ENCODE measurements at regions not wholly inside any gene's neighbourhood (a gene's known extent, or its start where the extent isn't known, plus 50 kb on each side); places are given as distances from the start of the nearest gene placed in this dataset.

DNA sequence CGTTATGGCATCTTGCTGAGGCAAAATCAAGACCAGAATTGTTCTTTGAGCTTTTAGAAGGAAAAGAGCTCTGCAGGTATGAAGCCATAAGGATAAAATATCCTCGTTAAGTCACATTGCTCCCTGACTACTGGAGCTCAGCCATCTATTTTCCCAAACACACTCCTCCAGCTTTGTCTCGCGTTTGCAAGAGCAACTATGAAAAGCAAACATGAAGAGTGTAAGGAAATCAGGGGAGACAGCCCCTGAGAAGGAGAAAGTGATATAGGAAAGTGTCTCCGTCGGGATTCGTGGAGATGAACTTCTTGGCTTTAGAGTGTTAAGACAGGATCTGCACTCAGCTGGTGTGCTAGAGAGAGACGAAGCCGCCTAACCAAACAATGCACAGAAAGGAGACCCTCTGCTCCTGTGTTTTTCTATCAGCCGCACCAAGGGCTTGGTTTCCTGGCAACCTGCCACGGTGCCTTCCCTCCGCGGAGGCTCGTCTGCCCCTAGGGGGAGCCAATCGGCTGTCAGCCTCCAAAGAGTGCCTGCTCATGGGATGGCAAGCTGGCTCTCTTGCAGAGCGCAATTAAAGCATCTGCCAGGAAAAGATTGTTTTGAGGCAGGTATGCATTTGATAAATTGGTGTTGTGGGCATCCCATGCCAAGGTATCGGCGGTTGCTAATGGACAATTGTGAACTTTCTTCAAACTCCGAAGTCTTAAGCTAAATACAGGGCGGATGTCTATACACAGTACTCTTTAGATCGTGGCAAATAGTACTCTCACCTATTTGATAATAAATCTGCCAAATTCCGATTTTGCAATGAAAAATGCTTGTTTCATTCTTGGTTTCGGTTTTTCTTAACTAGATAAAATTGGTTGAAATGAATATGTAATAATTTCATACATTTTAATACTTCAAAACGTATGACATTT is 603.2 kb downstream of the RNF144B start:
- in situ Hi-C loops (cut with HindIII; ENCODE audit: low sequenced_read_pairs), result no loop called here

DNA sequence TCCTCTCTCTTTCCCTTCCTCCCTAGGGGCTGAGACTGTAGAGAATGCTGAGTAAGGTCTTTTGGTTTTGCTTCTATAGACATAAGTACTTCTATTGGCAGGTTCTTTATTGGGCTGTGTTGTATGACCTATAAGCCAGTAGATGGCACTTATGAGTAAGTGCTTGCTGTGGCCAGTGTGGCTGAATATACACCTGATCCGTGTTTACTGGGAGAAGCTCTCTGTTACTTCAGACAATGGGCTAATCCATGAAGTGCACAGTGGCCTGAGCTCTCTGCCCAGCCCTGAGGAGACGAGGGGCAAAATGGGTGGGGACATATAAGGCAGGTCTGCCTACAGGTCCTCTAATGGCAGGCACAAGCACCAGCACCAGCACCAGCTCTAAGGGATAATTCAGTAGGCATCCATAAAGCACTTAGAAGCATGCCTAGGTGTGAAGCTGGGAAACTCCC is 610.3 kb downstream of the RNF144B start:
- in situ Hi-C loops (cut with HindIII; ENCODE audit: low sequenced_read_pairs), result no loop called here
- peak; percentile 36 for DNase-seq (ENCODE audit: low spot score)

More for the DNA sequence above, 603.2 kb downstream of the RNF144B start:
- peak; percentile 31 for DNase-seq (ENCODE audit: low spot score)

DNA sequence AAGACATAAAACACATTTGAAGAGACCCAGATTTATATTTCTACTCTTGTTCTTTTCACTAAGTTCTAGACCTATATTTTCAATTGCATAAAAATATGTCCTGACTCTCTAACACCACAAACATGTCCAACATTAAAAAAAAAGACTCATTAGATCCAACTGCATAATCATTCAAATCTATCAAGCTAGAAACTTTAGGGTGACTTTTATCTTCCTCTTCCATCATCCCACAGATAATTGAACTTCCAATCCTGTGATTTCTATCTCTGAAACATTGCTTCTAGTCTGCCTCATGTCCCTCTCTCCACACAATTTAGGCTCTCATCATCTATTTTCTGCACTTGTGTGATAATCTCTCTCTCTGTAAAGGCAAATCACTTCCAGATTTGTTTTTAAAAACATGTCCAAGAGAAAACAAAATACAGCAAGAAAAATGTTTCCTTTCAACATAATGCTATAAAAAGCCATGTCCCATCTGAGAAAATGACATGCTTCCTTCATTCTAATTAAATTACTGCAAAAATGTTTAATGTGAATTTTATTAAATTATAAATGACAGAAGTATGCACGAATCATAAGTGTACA is 615.9 kb downstream of the RNF144B start:
- DNase-seq (ENCODE audit: low spot score), result no peak
- in situ Hi-C loops (cut with HindIII; ENCODE audit: low sequenced_read_pairs), result no loop called here

DNA sequence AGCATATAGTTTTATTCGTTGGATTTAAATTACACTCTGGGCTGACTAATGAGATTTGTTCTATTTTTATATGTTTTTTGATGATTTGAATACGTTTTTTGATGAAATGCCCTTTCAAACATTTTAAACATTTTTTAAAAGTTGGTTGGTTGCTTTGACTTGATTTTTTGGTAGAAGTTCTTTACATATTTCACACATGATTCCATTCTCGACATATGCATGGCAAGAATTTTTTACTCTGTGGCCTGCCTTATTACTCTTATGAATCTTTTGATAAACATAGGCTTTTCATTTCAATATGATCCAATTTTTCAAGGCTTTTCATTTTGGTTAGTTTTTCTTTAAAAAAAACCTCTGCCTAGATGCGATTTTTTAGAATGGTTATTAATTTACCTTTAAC is 617.0 kb downstream of the RNF144B start:
- in situ Hi-C loops (cut with HindIII; ENCODE audit: low sequenced_read_pairs), result no loop called here
- DNase-seq (ENCODE audit: low spot score), result no peak

DNA sequence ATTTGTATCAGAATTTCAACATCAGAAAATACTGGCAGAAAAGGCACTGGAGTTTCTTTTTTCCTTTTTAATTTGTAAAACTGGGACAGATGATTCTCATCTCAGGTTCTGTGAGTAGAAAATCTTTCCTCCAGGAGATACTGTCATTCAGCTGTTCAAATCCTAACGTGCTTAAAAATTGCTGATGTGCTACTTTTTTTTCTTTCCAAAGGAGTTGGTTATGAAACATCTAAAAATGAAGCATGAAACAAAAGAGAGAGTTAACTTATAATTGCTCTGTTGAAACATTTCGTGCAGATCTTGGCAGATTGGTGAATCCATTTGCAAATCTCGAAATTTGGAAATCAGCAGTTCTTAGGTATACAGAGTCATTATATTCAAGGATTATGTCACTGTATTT is 622.6 kb downstream of the RNF144B start:
- no peak for DNase-seq (ENCODE audit: low spot score)
- in situ Hi-C loops (cut with HindIII; ENCODE audit: low sequenced_read_pairs), result no loop called here

DNA sequence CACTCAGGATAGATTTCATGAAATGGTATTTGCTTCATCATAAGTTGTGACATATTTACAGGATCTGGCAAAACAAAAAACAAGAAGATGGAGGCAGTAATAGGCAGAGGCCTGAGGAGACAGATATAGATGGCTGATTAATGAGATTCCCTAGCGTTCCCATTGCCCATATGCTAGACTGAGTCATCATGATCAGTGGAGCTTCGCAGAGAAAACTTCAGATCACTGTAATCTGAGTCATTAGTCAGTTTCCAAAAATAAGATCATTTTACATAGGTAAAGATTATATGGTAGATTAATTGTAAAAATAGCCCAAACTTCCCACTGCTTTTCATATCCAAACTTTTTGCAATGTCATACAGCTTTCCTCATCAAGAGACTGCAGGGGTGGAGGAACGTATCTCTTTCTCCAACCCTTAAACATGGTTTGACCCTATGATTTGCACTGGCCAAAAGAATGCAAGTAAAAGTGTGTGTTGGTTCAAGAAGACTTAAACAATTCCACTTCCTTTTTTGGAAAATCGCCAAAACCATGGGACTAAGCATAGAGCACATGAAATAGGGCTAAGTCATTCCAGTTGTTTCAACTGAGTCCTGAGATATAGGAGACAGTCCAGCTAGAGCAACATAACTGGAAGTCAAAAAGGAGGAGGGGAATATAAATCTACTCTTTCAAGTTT is 626.0 kb downstream of the RNF144B start:
- in situ Hi-C loops (cut with HindIII; ENCODE audit: low sequenced_read_pairs), result no loop called here
- DNase-seq (ENCODE audit: low spot score), result no peak

DNA sequence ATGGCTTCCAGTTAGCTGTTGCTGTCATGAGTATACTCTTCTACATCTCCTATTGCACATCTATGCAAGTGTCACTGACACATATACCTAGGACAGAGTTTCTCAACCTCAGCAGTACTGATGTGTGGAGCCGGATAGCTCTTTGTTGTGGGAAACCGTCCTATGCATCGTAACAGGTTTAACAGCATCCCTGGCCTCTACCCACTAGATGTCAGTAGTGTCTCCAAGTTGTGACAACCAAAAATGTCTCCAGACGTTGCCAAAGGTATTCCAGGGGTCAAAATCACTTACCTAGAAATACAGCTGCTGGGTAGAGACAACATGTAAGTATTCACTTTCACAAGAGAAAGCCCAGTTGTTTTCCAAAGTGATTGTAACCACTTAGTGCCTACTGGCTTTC is 637.6 kb downstream of the RNF144B start:
- in situ Hi-C loops (cut with HindIII; ENCODE audit: low sequenced_read_pairs), result no loop called here
- DNase-seq (ENCODE audit: low spot score), result peak; percentile 37

DNA sequence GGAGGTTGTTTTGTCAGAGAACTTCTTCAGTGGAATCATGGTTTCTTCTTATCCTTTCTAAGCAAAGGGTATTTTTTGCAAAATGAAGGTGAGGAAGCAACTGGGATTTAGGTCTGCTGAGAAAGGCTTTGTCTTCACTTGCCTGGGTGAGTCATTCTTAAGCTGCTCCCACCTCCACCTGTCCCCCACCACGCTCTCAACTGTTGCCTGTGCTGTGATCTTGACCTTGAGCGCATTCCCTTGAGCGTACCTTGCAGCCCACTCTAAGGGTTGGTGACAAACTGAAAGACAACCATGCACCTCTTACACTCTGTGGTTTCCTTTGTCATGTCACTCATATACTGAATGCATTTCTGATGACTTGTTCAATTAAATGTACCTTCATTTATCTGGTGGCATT is 641.1 kb downstream of the RNF144B start:
- no peak for DNase-seq (ENCODE audit: low spot score)
- in situ Hi-C loops (cut with HindIII; ENCODE audit: low sequenced_read_pairs), result no loop called here

DNA sequence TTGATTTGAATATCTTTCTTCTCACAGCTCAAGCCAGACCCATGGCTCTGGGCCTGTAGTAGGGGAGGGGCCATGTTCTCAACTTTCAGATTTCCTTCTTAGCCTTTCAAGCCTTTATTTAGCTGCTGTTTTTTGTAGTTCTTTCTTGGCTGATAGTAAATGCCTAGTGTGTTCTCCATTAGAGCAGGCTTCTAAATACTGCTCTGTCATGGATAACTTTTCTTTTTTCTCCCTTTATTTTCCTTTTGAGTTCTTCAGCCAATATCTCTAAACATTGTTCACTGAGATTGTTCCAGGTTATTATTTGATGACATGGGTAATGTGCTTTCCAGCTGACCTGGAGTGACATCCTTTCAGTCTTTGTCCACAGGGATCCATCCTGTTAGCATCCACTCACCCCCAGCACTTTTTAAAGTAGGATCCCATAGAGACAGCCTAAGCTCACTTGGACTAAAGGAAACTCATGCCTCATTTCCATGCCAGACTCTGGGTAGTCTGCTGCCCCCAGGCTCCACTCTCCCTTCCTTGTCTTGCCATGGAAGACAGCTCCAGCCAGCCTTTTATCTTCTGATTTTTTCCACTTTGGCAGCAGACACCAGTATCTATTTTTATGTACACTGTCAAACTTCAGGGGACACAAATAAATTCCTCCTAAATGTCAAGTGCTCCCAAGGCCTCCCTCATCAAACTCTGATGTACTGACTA is 645.6 kb downstream of the RNF144B start:
- in situ Hi-C loops (cut with HindIII; ENCODE audit: low sequenced_read_pairs), result no loop called here

DNA sequence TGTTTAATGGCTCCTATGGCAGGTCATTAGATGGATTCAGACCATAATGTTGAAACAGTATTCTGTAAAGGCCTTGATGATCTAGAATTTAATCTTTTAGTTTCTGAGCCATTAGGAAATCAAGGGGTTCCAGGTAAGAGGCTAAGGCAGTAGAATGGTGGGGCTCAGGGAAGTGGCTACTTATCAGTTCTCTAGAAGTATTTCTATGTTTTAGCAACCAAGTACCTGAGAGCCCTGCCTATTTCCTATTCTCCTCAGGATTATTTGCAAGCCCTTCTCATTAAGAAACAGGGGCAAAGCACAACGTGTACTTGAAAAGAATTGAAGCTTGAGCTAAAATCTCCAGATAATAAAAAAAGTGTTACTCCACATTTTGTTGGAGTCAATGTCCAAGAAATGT is 646.5 kb downstream of the RNF144B start:
- in situ Hi-C loops (cut with HindIII; ENCODE audit: low sequenced_read_pairs), result no loop called here

More for the DNA sequence above, 645.6 kb downstream of the RNF144B start:
- peak; percentile 23 for DNase-seq (ENCODE audit: low spot score)

DNA sequence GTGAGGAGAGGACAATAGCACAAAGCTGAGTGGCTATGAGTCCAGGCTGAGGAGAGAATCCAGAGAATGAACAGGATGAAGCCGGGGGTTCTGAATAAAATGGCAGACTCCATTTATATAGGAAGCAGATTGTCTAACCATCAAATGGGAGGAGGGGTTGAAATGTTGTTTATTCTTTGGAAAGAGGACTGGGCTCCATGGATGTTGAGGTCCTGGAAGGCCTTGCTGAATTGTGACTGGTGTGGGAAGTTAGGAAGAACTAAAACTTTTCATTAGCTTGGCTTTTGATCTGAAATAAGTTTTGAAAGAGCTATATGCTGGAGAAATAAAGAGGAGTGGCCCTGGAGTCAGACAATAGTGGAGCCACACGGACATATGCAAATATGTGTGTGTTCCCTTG is 647.8 kb downstream of the RNF144B start:
- no peak for DNase-seq (ENCODE audit: low spot score)
- in situ Hi-C loops (cut with HindIII; ENCODE audit: low sequenced_read_pairs), result no loop called here

More for the DNA sequence above, 646.5 kb downstream of the RNF144B start:
- DNase-seq (ENCODE audit: low spot score), result no peak

DNA sequence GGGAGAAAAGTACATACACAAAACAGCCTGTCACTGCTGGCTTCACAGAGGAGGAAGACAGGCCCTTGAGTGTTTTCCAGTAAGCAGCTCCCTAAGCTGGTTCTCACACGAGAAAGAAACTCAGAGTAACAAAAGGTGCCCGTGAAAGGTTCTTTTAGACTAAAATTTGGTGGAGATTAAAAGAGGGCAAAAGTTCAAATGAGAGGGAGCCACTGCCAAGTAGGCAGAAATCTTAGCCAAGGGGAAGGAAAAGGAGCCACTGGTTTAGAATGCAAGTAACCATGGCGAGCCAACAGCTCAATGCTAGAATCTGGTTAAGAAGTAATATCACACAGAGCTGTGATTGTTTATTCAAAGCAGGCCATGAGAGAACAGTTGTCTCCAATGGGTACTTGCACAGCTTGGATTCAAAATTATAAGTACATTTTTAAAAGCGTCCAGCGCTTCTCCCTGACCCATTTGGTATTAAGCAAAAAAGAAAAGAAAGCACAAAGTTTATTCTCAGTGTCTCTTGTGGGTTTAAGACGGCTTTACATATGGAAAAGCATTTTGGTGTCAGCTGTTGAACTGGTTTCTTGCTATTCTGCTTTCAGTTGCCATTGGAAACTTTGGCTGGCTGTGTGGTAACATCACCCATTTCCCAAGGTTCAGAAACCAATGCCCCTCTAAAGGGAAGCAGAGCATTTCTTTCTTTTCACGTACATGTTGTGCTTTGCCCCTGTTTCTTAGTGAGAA is 648.5 kb downstream of the RNF144B start:
- peak; percentile 44 for DNase-seq (ENCODE audit: low spot score)
- in situ Hi-C loops (cut with HindIII; ENCODE audit: low sequenced_read_pairs), result no loop called here

DNA sequence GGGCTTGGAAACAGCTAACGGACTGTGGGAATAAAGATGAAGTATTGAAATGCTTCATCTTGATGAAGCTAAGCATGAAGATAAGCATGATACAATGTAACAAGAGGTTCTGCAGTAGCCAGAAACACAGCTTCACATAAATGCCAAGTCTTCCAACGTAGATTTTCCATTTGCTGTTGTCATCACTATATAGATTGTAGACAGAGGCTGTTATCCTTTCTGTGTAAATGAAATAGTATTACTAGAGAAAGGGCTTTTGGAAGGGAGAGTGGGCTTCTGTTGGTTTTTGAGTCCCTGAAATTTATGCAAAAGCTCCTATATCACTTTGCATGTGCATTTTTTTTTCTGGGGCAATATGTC is 649.0 kb downstream of the RNF144B start:
- in situ Hi-C loops (cut with HindIII; ENCODE audit: low sequenced_read_pairs), result no loop called here
- DNase-seq (ENCODE audit: low spot score), result no peak

DNA sequence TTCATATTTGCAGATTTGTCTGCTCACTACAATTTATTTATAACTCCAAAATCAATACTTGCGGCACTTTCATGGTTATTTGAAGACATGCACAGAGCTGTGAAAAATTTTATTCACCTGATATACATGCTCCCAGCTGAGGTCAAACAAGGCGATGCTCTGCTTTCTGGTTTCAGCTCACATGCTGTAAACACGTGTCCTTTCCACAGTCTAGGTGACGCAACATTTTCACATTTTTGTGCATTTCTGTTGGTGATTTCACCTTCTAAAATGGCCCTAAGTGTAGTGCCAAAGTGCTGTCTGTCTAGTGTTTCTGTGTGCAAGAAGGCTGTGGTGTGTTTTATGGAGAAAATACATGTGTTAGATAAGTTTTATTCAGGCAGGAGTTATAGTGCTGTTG is 650.5 kb downstream of the RNF144B start:
- in situ Hi-C loops (cut with HindIII; ENCODE audit: low sequenced_read_pairs), result no loop called here
- DNase-seq (ENCODE audit: low spot score), result no peak

DNA sequence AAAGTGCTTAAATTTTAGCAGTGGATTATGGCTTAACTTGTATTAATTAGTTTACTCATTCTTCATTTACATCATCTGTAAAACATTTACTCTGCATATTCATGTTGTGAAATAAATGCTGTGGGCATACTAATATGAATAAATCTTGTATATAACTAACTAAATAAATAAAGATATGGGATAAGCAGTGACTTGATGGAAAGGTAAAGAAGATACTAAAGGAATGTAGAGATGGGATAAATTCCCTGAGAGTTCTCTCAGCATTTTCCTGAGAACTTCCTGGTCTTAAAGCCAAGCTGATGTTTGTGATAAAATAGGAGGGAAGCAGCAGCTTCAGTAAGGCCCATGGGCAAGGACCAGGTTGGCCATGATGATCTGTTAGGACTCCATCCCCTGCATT is 652.1 kb downstream of the RNF144B start:
- in situ Hi-C loops (cut with HindIII; ENCODE audit: low sequenced_read_pairs), result no loop called here
- no peak for DNase-seq (ENCODE audit: low spot score)

DNA sequence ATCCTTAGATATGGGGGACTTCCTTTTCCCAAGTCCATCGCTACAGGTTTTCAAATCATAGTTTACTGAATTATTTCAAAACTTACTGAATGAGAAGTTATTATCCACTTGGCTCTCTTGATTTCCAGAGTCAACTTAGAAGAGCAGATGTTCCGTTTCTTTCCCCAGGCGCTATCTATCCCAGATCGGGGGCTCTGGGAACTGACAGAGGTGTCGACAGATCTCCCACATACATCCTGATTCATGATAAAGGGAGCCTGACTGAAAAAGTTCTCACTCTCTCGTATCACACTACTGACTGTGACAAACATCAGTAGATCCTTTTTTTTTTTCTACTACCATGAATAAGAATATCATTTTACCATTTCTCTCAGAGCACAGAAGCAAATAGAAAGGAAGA is 654.8 kb downstream of the RNF144B start:
- no peak for DNase-seq (ENCODE audit: low spot score)
- in situ Hi-C loops (cut with HindIII; ENCODE audit: low sequenced_read_pairs), result no loop called here

DNA sequence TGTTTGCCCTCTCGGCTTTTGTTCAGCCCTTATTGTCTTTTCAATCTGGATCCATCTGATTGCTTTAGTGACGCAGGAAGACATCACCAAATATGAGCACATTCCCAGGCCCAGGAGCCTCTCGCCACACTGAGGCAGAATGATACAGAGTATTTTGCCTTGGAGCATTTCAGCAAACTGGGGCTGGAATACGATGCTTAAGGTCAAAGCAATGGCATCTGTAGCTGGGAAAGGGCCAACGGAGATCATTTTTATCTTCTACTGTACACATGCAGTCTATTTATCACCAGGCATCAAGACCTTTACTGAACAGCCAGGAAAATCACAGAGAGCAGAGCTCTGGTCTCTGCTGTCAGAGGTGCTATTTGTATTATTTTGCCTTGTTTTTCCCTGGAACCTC is 655.3 kb downstream of the RNF144B start:
- in situ Hi-C loops (cut with HindIII; ENCODE audit: low sequenced_read_pairs), result no loop called here
- DNase-seq (ENCODE audit: low spot score), result no peak

DNA sequence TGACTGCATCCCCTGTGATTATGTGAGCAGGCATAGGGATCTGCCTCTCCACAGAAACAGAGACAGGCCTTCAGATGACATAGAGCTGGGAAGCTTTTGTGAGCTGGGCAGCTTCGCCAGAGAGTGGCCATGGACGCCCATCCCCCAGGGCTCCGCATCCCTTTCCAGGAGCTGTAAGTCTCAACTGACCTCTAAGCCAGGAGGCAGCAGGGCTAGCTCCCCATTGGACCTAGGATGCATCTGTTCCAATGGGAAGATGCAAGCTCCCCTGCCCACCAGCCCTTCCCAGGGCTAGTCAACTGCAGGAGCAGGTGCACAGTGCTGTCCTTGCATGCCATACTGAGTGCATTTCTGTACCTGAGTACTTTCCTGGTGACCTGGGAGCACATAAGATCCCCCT is 663.6 kb downstream of the RNF144B start:
- in situ Hi-C loops (cut with HindIII; ENCODE audit: low sequenced_read_pairs), result no loop called here

DNA sequence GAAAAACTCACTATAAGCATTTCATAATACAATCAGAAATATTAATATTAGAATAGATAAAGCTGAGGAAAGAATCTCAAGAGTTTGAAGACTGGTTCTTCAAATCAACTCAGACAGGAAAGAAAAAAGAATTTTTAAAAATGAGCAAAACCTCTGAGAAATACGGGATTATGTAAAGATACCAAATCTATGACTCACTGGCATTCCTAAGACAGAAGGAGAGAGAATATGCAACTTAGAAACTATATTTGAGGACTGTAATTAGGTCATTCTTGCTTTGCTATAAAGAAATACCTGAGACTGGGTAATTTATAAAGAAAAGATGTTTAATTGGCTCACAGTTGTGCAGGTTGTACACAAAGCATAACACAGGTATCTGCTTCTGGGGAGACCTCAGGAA is 665.1 kb downstream of the RNF144B start:
- no peak for DNase-seq (ENCODE audit: low spot score)
- in situ Hi-C loops (cut with HindIII; ENCODE audit: low sequenced_read_pairs), result no loop called here

More for the DNA sequence above, 663.6 kb downstream of the RNF144B start:
- no peak for DNase-seq (ENCODE audit: low spot score)

Data from G401 (cell line).